Neural progenitor cell (in vitro differentiated cells): ENCODE measurements at regions not wholly inside any gene's neighbourhood (a gene's known extent, or its start where the extent isn't known, plus 50 kb on each side); places are given as distances from the start of the nearest gene placed in this dataset.

Source experiments
- DNase-seq: peaks from one replicate; pipeline ENCODE4 v3.0.0-alpha.2; 2016; ENCODE audit warnings: low spot score
- H2AFZ ChIP-seq: fragments of 200-600 bp; sonication (generic); replicated peaks from 2 replicates; pipeline ENCODE4 v1.6.1; 2016; ENCODE audit warnings: antibody characterized with exemption
- H3F3A ChIP-seq: fragments of 200-600 bp; sonication (generic); 2 replicates; pipeline ENCODE4 v1.6.1; 2016; ENCODE audit warnings: antibody characterized with exemption, low read depth
- H3K27ac ChIP-seq: fragments of 200-600 bp; sonication (generic); 2 replicates; pipeline ENCODE4 v1.5.1; 2016; ENCODE audit warnings: mild to moderate bottlenecking
- H3K27me3 ChIP-seq: fragments of 200-600 bp; sonication (generic); 2 replicates; pipeline ENCODE4 v1.6.1; 2016; ENCODE audit warnings: mild to moderate bottlenecking, moderate library complexity
- H3K36me3 ChIP-seq: fragments of 200-600 bp; sonication (generic); 2 replicates; pipeline ENCODE4 v1.5.1; 2016
- H3K4me1 ChIP-seq: fragments of 200-600 bp; sonication (generic); 2 replicates; pipeline ENCODE4 v1.6.1; 2016; ENCODE audit warnings: mixed run types
- H3K4me2 ChIP-seq: fragments of 200-600 bp; sonication (generic); 2 replicates; pipeline ENCODE4 v1.6.1; 2016
- H3K4me3 ChIP-seq: fragments of 200-600 bp; sonication (generic); 2 replicates; pipeline ENCODE4 v1.5.1; 2016
- H3K79me2 ChIP-seq: fragments of 200-600 bp; sonication (generic); 2 replicates; pipeline ENCODE4 v1.6.1; 2016; ENCODE audit warnings: low read depth
- H3K9ac ChIP-seq: fragments of 200-600 bp; sonication (generic); 2 replicates; pipeline ENCODE4 v1.6.1; 2016
- H3K9me3 ChIP-seq: fragments of 200-600 bp; sonication (generic); 2 replicates; pipeline ENCODE4 v1.5.1; 2016; ENCODE audit warnings: low read depth
- H4K20me1 ChIP-seq: fragments of 200-600 bp; sonication (generic); 2 replicates; pipeline ENCODE4 v1.6.1; 2016; ENCODE audit warnings: low read depth
- H3K27ac Mint-ChIP-seq: 3 replicates; pipeline ENCODE4 v1.8.0; 2021; ENCODE audit warnings: mixed read lengths
- H3K27me3 Mint-ChIP-seq: 2 replicates; pipeline ENCODE4 v1.8.0; 2022; ENCODE audit warnings: low read depth, mild to moderate bottlenecking, inconsistent platforms, moderate library complexity, mixed read lengths; ENCODE audit not compliant: insufficient read depth
- H3K36me3 Mint-ChIP-seq: 3 replicates; pipeline ENCODE4 v1.8.0; 2021; ENCODE audit warnings: mixed read lengths
- H3K4me1 Mint-ChIP-seq: 3 replicates; pipeline ENCODE4 v1.8.0; 2021; ENCODE audit warnings: mixed read lengths
- H3K4me3 Mint-ChIP-seq: 3 replicates; pipeline ENCODE4 v1.8.0; 2021; ENCODE audit warnings: mild to moderate bottlenecking, moderate library complexity, mixed read lengths
- H3K9me3 Mint-ChIP-seq: 3 replicates; pipeline ENCODE4 v1.8.0; 2020; ENCODE audit warnings: mixed read lengths
- EZH2 ChIP-seq: fragments of 200-600 bp; sonication (generic); IDR thresholded peaks from 2 replicates; pipeline ENCODE4 v1.6.1; 2017; ENCODE audit warnings: antibody characterized with exemption, mild to moderate bottlenecking, moderate library complexity
- EZH2phosphoT487 ChIP-seq: fragments of 200-600 bp; sonication (generic); IDR thresholded peaks from 2 replicates; pipeline ENCODE4 v1.6.1; 2017; ENCODE audit warnings: antibody characterized with exemption
- TF ChIP-seq, protein P1 (sequence below): fragments of 200-600 bp; sonication (generic); IDR thresholded peaks from 2 replicates; pipeline ENCODE4 v1.5.1; 2017; ENCODE audit warnings: antibody characterized with exemption, mild to moderate bottlenecking

DNA sequence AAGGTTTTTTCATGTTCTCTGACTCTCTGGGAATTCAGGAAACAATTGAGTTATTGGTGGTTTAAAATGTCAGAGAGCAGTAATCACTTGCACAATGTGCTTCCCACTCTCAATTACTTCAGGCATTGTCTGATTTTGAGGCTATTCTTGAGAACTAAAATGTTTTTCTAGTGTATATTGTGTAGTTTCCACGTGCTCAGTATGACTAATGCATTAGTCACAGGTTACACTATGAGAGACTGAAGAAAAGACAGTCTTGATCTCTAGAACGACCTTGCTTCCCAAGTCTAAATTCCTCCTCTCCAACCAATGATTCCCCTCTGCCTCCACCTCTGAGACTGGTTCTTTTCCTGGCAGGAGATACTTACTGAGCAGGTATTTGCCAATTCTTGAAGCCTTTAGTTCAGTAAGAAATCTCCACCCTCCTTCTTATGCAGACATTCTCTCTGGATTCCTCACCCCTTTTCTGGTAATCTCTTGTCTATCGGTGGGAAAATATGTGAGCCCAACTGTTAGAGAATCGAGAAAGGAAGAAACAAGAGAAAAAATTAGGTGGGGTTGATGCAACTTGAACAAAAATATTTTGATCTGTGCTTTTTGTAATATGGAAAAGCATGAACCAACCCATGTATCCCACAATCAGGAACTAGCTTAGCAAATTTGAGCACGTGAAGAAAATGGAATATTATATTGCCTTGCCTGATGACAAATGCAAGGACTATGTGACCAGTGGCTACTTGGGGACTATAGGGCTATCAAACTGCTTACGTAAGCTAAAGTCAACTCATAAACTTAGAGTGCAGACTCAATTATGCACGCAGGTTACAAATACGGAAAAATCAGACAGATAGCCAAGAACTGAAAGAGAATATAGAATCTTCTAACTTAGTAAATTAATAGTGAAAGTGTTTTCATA, 61.1 kb upstream of the SLC22A16 start:
- Histone ChIP-seq H3K9me3 (no peaks in the 10 kb centered on the region), H4K20me1 (no peaks in the 10 kb centered on the region), H3K36me3 (no peaks in the 10 kb centered on the region), H3F3A (no peaks in the 10 kb centered on the region), H3K4me1 (peaks cover 3% of the 10 kb centered on the region), H3K27me3 (no peaks in the 10 kb centered on the region), H2AFZ (no peak overlapping the region), H3K4me3 (no peak overlapping the region), H3K9ac (no peak overlapping the region), H3K27ac (no peak overlapping the region), H3K79me2 (no peaks in the 10 kb centered on the region), H3K4me2 (no peak overlapping the region)
- peaks cover 15% of the 10 kb centered on the region for H3K9me3 Mint-ChIP-seq
- peaks cover 12% of the 10 kb centered on the region for H3K4me1 Mint-ChIP-seq
- no peak for DNase-seq
- no peak overlapping the region for H3K4me3 Mint-ChIP-seq
- peaks cover 4% of the 10 kb centered on the region for H3K27me3 Mint-ChIP-seq
- H3K36me3 Mint-ChIP-seq: no peaks in the 10 kb centered on the region
- no peak overlapping the region for H3K27ac Mint-ChIP-seq
- TF ChIP-seq EZH2phosphoT487 (no peak), EZH2 (no peak)
- TF ChIP-seq, protein P1, sequence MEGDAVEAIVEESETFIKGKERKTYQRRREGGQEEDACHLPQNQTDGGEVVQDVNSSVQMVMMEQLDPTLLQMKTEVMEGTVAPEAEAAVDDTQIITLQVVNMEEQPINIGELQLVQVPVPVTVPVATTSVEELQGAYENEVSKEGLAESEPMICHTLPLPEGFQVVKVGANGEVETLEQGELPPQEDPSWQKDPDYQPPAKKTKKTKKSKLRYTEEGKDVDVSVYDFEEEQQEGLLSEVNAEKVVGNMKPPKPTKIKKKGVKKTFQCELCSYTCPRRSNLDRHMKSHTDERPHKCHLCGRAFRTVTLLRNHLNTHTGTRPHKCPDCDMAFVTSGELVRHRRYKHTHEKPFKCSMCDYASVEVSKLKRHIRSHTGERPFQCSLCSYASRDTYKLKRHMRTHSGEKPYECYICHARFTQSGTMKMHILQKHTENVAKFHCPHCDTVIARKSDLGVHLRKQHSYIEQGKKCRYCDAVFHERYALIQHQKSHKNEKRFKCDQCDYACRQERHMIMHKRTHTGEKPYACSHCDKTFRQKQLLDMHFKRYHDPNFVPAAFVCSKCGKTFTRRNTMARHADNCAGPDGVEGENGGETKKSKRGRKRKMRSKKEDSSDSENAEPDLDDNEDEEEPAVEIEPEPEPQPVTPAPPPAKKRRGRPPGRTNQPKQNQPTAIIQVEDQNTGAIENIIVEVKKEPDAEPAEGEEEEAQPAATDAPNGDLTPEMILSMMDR: no peak

DNA sequence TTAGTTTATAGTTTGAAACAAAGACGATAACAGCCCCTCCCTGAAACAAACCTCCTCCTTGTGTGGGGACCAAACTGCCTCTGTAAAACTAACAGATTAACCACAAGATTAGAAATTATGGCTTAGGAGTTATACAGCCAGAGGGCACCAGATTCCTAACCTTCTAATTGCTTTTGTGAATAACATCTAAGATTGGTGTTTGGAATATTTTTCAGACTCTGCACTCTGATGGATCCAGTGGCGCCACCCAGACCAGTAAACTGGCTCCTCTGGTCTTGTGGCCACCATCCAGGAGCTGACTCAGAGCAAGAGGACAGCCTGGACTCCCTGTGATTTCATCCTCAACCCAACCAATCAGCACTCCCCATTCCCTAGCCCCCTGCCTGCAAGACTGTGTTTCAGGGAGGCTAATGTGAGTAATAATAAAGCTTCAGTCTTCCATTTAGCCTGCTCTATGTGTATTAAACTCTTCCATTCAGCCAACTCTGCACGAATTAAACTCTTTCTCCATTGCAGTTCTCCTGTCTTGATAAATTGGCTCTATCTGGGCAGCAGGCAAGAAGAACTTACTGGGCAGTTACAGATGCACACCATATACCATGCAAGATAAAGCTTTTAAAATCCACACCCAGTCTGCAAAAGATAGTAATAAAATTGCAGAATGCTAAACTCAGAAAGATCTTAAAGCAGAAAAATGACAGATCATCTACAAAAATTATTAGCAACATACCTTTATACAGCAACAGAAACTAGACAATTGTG, 58.5 kb upstream of the SLC22A16 start:
- peaks cover 17% of the 10 kb centered on the region for H3K9me3 Mint-ChIP-seq
- H3K9ac ChIP-seq: no peak overlapping the region
- no peaks in the 10 kb centered on the region for H4K20me1 ChIP-seq
- no peak overlapping the region for H3K4me2 ChIP-seq
- no peaks in the 10 kb centered on the region for H3K36me3 Mint-ChIP-seq
- H3K9me3 ChIP-seq: no peaks in the 10 kb centered on the region
- H3K27ac Mint-ChIP-seq: no peak overlapping the region
- peaks cover 8% of the 10 kb centered on the region for H3K4me1 ChIP-seq
- H3K4me3 ChIP-seq: no peak overlapping the region
- H3K27ac ChIP-seq: no peak overlapping the region
- H3K27me3 ChIP-seq: no peaks in the 10 kb centered on the region
- H3F3A ChIP-seq: no peaks in the 10 kb centered on the region
- no peak for DNase-seq
- H3K36me3 ChIP-seq: no peaks in the 10 kb centered on the region
- no peak overlapping the region for H3K4me3 Mint-ChIP-seq
- peaks cover 4% of the 10 kb centered on the region for H3K27me3 Mint-ChIP-seq
- H3K4me1 Mint-ChIP-seq: peaks cover 10% of the 10 kb centered on the region
- no peaks in the 10 kb centered on the region for H3K79me2 ChIP-seq
- TF ChIP-seq, protein P1: no peak
- TF ChIP-seq EZH2phosphoT487: no peak
- no peak for TF ChIP-seq EZH2
- H2AFZ ChIP-seq: no peak overlapping the region

DNA sequence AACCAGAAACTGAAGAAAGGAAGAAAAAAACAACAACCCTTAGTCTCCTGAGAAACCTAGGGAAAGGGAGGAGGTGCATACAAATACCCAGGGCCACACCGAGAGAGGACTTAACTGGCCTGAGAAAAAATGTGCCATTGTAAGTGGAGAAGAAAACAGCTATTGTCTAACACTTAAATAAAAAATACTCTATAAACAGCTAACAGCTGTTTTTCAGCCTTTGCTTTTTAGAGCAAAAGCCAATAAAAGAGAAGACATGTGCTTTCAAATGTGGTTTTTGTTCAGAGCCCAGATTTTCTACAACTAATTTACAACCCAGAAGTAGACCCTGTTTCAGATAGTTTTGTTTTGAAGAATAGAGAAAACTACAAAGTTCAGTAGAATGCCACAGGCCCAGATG, 56.0 kb upstream of the SLC22A16 start:
- no peaks in the 10 kb centered on the region for H3K27me3 ChIP-seq
- peaks cover 11% of the 10 kb centered on the region for H3K9me3 Mint-ChIP-seq

More for the DNA sequence above, 56.0 kb upstream of the SLC22A16 start:
- no peak overlapping the region for H3K4me3 ChIP-seq
- H3K27ac ChIP-seq: no peak overlapping the region
- no peaks in the 10 kb centered on the region for H3K9me3 ChIP-seq
- H3K27me3 Mint-ChIP-seq: no peaks in the 10 kb centered on the region
- DNase-seq: no peak
- no peak overlapping the region for H3K9ac ChIP-seq
- H3K4me1 Mint-ChIP-seq: peaks cover 6% of the 10 kb centered on the region
- H3K4me2 ChIP-seq: no peak overlapping the region
- H3K27ac Mint-ChIP-seq: no peak overlapping the region
- H3K36me3 Mint-ChIP-seq: no peaks in the 10 kb centered on the region
- TF ChIP-seq, protein P1: no peak
- TF ChIP-seq EZH2: no peak
- no peak for TF ChIP-seq EZH2phosphoT487
- H4K20me1 ChIP-seq: no peaks in the 10 kb centered on the region
- H3K4me1 ChIP-seq: peaks cover 8% of the 10 kb centered on the region
- no peaks in the 10 kb centered on the region for H3F3A ChIP-seq
- no peaks in the 10 kb centered on the region for H3K79me2 ChIP-seq
- H2AFZ ChIP-seq: peak overlapping the region; percentile 71
- H3K36me3 ChIP-seq: no peaks in the 10 kb centered on the region
- no peak overlapping the region for H3K4me3 Mint-ChIP-seq
